NCI-H2171 treated with DMSO at 0.1 percent for 48 hours (cell line): ENCODE measurements at regions not wholly inside any gene's neighbourhood (a gene's known extent, or its start where the extent isn't known, plus 50 kb on each side); places are given as distances from the start of the nearest gene placed in this dataset.

Source experiments
- DNase-seq: peaks from one replicate; lab custom pipeline; 2025; lab: John Stamatoyannopoulos, UW

DNA sequence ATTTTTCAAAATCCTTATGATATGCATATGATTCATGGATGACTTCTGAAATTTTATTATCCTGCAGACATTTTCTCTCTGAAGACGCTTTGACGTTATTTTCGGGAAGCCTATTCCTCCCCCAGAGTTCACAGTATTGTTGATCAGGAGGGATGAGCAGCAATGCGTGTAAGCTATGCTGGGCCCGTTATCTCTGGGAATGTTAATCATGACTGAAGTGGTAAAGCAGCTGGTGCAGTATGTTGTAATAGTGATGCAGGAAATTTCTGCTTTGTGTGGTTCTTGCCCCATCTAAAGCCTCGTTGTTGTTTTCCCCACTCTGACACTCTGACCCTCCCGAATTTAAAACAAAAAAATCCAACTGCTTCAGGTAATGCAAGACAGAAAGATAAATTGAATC lies 1797.8 kb upstream of the WWC1 start:
- DNase-seq, result no peak

DNA sequence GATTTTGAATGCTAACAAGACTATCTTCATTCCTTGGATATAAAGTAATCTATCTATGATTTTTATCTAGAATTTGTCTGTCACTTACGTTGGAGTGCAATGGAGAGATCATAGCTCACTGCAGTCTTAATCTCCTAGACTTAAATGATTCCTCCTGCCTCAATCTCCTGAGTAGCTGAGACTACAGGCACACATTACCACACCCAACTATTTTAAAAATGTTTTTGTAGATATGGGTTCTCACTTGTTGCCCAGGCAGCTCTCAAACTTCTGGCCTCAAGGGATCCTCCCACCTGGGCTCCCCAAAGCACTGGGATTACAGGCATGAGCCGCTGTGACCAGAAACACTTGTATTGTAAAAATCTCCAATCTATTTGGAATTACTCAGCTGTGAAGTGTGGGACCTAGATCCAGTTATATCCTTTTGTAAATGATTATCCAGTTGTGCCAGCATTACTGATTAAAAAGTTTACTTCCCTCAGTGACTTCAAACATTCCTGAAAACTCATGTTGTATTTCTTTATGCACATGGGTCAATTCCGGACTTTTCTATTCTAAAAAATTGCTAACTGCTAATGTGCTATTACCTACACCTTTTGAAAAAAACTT lies 1793.8 kb upstream of the WWC1 start:
- no peak for DNase-seq

DNA sequence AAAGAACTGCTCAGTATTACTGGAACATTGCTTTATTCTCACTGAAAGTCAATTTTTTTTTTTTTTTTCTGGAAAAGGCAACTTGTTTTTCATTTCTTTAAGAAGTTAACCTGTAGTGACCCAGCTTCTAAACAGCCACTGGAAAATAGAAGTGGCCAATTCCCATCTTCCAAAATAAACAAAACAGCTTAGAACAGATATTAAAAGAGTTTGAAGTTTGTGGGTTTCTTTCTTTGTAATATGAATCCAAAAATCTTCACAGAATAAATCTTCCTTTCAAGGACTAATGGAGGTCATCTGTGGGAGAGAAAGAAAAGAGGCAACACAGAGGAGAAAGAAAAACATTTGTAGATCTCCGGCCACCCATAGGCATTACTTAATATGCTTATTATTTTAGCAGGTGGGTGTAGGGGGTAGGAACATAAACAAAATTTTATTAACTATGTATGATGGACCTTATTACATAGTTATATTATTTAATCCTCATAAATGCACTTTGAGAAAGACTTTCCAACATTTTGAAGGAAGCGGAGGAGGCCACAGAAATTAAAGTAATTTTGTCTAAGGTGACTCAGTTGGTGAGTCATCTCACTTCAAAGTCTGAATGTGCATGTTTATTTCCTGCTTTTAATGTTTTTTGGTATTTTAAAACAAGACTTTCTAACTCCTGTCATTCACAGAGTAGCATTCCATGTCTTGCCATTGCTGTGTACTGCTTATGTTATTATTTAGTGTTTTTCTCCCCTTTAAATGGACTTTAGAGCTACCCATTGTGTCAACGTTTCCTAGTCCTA lies 1791.8 kb upstream of the WWC1 start:
- DNase-seq, result no peak

DNA sequence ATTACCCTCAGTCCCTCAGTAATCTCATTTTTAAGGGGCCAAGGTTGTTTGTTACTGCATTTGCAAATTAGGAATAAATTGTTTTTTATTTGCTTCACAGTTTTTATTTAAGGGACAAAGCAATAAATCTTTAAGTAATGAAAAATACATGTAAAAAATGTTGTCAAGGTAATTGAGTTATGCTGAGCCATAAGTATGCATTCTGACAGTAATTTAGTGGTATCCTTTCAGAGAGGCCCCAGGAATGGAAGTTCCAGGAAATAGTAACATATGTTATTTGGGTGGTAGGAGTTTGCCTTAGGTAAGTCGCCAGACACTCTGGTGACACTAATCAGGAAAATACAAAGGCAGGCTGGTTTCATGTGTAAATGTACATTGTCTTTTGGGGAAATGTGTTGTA lies 1787.9 kb upstream of the WWC1 start:
- DNase-seq, result no peak

DNA sequence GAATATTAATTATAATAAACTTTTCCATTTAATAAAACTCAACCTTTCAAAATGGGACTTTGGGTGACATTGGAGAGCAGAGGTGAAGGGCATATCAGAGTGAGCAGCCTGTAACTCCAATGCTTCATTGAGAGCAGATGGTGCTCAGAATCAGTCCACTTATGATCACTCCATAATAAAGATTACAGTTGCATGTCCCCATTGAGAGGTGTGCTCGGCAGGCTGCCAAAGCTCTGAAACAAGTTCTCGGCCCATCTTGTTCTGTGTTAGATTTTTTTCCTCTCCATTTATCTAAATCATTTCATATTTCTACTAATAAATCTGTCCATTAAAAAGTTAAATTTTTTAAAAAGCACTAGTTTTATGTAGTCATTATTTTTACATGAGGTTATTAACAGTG lies 1786.4 kb upstream of the WWC1 start:
- DNase-seq, result peak; percentile 54

DNA sequence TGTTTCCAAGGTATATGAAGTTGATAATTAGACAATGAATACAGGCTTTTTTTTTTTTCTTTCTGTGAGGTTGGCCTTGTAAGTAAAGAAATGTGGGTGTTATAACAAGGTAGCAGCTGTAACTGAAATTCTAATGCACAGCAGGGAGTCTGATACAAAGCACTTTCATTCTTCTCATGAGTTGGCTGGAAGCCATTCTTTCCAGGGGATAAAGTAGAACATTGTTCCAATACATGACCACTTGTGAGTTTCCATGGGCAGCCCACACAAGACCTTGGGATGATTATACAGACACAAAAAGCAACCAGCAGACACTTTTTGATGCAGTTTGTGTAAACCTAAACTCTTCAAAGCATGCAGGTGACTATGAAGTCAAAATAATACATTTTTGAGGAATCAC lies 1785.9 kb upstream of the WWC1 start:
- peak; percentile 42 for DNase-seq

DNA sequence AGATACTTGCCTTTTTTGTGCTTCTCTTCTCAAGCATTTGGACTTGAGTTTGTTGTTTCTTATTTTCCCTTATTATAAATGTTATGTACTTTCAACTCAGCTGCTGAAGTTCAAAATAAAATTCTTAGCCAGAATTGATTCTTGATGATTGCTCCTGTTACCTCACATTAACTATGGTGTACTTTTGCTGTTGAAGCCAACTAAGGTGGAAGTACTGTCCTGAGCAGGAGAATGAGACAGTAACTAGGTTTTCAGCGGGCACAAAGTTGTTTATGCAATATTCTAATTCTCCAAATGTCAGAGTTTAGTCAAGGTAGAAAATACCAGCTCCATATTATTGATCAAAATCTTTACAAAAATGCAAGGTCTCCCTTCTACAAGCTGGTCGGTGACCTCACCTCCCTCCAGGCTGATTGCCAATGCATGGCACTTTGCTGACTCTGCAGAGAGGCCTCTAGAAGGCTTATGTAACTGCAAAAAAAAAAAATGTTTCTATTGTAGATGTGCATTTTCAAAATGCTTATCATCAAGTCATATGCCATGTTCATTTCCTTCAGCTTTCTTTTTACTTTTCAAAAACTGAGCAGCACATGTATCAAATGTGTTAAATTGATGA lies 1783.5 kb upstream of the WWC1 start:
- DNase-seq, result no peak

DNA sequence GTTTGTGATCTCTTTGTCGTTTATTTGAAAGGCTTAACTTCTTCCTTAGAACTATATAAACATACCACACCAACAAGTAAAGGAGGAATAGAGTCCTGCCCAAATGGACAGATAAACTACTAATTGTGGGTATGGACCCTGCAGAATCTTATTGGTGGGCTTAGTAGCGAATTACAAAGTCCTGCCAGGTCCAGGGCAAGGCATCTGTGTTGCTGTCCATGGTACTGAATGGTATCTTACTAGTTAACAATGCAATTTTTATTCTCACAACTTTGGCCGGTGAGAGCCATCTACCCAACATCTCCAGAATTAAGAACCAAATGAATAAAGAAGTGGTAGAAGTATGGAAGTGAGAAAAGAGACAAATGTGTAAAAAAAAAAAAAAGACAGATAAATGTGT lies 1782.4 kb upstream of the WWC1 start:
- no peak for DNase-seq

DNA sequence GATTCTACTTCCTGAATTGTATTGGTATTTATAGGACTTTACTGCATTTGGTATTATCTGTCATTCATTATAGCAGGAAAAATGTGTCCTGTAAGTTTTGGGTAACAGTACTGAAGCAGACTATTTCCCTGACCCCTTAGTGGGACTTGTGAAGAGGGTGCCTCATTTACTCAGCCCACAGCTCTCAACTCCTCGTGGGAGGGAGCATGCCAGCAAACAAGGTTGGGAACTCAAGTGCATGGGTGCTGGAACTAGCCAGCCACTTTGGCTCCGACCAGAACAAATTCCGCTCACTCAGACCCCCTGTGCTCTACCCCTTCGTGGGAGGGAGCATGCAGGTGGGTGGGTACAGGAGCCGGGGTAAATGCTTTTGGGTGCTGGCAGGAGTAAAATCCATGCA lies 1773.5 kb upstream of the WWC1 start:
- DNase-seq, result no peak

DNA sequence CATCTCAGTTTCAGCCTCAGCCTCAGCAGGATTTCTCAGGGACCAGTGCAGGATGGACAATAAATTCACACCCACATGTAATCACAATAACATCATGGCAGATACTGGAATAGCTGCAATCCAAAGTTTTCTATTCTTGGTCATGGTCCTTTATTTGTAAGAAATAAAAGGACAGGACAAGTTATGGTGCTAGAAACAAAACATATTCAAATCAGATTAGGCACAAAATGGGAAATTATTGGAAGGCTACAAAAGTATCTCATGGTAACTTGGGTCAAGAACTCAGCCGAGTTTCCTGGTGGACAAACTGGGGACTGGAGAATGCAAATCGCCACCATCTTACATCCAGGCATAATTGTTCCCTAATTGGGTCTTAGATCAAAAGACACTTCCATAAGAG lies 1768.2 kb upstream of the WWC1 start:
- no peak for DNase-seq

DNA sequence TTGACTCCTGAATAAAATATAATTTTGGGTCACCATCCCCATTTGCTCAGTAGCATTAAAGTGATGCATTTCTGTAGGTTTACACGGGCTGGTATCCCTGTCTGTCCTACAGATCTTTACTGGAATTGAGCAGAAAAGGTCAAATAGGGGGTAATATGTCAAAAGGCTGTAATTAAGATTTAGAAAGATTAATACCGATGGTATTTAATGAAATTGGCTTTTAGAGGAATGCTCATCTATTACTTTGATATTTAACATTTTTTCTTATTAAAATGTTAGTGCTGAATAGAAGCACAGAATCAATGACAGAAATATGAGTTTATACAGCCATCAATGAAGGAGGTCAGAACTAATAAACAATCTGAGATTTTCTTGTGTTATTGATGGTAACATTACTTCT lies 1762.2 kb upstream of the WWC1 start:
- no peak for DNase-seq

DNA sequence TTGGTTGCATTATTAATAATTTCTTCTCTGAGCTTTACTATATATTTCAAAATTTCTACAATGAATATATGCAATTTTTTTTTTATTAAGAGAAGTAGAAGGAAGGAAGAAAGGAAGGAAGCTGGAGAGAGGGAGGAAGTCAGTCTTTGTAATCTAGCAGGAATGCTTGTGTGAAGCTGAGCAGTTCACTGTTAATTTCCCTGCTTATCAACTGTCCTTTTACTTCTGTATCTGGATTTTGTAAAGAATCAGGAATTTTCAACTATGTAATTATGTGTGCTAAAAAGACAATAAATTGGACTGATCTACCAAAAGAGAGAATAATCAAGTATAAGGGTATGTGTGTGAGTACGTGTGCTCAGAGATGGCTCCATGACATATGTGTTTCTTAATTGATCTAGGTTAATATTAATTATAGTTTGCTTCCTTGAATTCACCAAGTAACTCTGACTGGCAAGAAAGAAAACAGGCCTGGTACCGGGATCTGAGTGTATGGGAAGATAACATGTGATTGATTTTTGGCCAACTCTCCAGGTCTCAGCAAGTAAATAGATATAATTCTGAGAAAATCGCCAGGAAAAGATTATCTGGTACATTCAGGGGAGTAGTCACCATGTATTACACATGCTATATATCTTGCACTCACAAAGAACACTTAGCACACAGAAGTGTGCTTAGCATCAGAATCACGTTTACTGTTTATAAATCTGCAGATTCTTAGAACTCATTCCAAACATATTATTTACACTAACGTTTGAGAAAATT lies 1758.8 kb upstream of the WWC1 start:
- no peak for DNase-seq

DNA sequence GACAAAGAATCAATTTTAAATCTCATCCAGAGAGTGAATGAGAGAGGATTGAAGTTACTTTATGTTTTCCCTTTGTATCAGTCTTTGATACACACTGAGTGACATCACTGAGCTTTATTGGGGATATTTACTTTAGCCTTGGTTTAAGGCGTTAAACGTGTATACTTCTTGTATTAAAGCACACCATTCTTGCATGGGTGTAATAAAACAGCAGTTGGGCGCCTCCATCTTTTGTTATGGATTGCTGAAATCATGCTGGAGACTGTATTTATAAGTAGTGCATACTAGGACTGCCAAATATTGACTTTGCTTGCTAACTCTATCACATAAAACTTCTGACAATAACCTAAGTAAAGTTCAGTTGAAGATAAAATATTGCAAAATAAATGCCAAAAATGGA lies 1755.8 kb upstream of the WWC1 start:
- no peak for DNase-seq

DNA sequence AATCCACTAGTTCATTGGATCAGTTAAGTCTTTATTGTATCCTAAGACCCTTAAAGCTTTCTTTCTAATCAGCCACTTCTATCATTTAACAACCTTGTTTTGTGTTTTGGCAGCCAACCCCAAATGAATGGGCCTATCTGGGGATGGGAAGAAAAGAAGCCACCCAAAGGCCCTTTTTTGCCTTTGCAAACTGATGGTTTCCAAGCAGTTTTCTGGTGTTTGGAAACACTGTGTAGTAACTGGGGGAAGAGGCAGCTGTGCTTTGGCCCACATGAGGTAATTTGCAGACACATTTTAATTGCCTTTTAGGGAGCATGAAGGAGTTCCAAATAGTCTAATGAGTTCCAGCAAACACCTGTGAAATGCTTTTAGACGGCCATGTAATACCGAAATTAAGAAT lies 1751.3 kb upstream of the WWC1 start:
- DNase-seq, result no peak

DNA sequence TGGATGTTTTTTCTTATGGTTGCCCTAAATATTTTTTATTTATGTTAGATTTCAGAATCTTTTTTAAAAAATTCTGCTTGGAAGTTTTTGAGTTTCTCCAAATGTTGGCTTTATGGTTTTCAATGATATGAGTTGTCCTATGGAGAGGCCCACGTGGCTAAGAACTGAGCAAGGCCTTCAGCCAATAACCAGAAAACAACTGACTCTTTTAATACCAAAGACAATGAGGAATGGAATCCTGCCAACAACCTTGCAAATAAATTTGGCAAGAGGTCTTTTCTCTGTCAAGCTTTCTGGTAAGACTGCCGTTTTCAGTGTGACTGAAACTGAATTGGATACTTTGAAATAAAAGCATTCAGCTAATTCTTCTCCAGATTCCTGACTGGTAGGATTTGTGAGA lies 1740.1 kb upstream of the WWC1 start:
- no peak for DNase-seq

DNA sequence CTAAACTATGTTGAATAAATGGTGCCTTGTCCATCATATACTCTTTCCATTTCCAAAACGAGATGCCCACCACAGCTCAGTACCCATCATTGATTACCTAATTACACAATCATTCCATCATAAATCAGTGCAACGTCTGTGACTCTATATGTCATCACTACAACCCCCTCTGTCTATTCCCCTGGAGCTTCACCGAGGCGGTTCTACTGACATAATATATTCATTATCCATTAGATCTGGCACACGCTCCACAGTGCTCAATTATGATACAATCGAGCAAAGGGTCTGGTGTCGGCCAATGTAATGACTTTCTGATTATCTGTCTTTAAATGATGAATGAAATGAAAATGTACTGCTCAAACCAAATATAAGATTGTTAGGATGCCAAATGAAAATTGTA lies 1737.7 kb upstream of the WWC1 start:
- DNase-seq, result no peak

DNA sequence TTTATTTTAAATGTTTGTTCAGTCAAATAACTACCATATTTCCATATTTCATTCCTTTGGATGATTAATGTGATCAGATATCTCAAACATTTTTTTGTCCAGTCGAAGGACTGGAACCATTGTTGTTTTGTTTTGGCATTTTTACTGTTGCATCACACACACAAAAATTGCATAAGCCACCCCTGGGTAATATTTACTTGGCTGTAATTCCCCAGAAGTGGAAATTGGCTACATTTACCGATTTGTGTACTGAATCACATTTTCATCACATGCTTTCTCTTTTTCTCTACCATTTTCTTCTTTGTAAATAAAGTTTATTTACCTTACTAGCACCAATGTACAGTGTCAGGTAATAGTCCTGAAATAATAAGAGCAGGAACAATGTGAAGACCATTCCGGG lies 1729.7 kb upstream of the WWC1 start:
- no peak for DNase-seq

DNA sequence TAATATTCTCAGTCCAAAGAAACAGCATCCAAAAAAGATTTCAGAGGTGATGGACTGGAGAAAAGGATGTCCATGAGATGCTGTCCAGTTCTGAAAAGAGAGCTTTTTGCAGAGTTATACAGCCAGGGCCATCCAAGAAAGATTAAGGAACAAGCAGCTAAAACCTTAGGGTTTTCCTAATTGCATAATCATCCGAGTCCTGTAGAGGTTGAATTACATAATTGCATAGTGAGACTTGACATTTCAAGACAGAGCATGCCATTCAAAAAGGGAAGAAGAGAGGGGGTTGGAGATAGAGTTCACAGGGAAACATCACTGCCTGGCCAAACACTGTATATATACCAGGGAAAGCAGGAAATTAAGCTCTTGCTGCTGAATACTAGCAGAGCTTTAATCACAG lies 1729.2 kb upstream of the WWC1 start:
- no peak for DNase-seq

DNA sequence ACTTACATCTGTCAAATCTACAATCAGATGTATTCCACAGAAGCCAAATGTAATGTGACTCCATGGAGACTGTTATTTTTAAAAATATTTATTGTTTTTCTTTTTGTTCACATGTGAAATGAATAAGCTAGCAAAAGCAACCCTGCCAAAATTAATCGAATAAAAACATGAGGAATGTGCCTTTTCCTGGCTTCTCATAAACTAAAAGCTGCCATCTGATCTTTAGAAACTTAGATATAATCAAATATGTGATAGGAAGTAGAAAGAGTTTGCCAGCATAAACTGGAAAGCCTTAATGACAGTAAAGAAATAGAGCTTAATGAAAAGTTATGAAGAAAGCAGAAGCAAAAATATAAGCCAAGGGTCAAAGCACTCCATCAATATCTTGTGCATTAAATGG lies 1724.7 kb upstream of the WWC1 start:
- no peak for DNase-seq

DNA sequence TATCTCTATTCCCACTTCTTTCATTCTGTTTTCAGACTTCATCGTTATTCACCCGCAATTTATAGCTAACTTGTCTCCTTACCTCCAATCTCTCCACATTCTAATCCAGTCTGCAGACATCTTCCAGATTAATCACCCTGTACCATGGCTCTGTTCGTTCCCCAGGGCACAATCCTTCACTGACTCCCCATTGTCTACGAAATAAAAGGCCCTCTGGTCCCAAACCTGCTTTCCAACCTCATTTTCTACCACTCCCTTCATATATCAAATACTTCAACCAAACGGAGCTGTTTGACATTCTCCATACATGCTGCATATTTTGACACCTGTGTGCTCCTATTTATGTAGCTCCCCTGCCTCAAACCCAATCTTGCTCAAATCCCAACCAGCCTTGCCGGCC lies 1720.6 kb upstream of the WWC1 start:
- DNase-seq, result no peak

DNA sequence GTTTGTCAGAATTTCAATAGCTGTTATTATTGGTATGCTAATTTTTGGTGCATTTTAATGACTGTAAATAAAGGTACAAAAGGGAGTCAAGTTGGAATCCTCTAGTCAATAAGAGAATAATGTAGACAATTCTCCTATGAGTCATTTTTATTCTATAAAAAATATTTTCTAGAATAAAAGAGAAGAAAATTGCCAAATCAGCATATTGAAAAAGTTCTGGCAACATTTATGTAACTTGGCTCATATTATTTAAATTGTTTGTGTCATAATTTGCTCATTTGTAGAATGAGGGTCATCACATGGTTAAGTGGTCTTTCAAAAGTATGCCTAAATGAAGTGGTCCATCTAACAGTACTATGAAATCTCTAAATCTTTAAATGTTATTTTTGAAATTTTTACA lies 1719.8 kb upstream of the WWC1 start:
- DNase-seq, result no peak

DNA sequence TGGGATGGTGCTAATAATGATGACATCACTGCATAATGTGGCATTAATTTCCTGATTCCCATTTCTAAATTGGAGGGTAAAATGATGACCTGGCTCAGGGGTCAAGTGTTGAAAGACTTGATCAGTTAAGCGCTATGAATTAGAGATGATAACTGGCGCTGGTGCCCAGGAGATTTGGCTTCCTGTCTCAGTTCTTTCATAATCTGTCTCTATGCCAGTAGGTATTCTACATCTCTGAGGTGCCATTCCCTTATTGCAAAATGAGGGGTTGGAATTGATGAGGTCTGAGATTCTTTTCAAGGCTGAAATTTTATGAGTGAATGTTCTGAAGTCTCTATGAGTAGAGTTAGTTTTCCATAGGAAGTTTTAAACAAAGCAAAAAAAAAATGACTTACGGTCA lies 1715.1 kb upstream of the WWC1 start:
- DNase-seq, result no peak

DNA sequence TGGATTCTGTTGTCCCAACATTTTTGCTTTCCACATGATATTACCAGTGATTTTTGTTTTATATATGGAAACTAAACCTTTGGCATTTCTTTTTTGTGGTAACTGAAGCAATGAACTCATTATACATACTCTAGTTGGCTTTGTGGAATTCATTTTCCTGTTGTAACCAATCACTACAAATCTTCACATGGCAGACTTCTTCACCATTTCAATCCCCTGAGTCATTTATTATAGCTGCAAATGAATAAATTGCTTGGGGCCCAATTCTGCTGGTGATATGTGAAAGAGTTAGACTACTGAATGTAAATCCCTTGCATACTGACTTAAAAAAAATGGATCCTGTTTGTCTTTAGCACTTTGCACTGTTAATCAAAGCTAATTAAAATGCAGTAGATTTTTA lies 1709.6 kb upstream of the WWC1 start:
- no peak for DNase-seq
